ENCODE measurements at regions not wholly inside any gene's neighbourhood (a gene's known extent, or its start where the extent isn't known, plus 50 kb on each side); places are given as distances from the start of the nearest gene placed in this dataset.

- POLR2A ChIA-PET, result no interaction called here
- DNase-seq (ENCODE audit: extremely low spot score), result no peak
- CTCF ChIA-PET, result no interaction called here
- TF ChIP-seq ELF4 (IDR thresholded peaks at IDR 0.05) (no peak), ZNF384 (IDR thresholded peaks at IDR 0.05) (no peak), FOXK2 (IDR thresholded peaks at IDR 0.05) (no peak), LEF1 (IDR thresholded peaks at IDR 0.05; ENCODE audit: borderline replicate concordance) (no peak), SP1 (IDR thresholded peaks at IDR 0.05) (no peak), TARDBP (IDR thresholded peaks at IDR 0.05) (no peak), HDGF (IDR thresholded peaks at IDR 0.05; ENCODE audit: borderline replicate concordance) (no peak), BHLHE40 (IDR thresholded peaks at IDR 0.05; ENCODE audit: borderline replicate concordance) (no peak), FOXM1 (IDR thresholded peaks at IDR 0.05; ENCODE audit: borderline replicate concordance) (no peak), NFRKB (IDR thresholded peaks at IDR 0.05) (no peak), ARNT (IDR thresholded peaks at IDR 0.05) (no peak), FOXA1 (IDR thresholded peaks at IDR 0.05) (no peak), SUZ12 (IDR thresholded peaks at IDR 0.05) (no peak), CTBP1 (IDR thresholded peaks at IDR 0.05; ENCODE audit: borderline replicate concordance) (no peak), L3MBTL2 (conservative IDR thresholded peaks at IDR 0.05) (no peak)
- TF ChIP-seq, protein P1, sequence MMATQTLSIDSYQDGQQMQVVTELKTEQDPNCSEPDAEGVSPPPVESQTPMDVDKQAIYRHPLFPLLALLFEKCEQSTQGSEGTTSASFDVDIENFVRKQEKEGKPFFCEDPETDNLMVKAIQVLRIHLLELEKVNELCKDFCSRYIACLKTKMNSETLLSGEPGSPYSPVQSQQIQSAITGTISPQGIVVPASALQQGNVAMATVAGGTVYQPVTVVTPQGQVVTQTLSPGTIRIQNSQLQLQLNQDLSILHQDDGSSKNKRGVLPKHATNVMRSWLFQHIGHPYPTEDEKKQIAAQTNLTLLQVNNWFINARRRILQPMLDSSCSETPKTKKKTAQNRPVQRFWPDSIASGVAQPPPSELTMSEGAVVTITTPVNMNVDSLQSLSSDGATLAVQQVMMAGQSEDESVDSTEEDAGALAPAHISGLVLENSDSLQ (IDR thresholded peaks at IDR 0.05), result no peak
These were observed 175.3 kb upstream of the CLEC14A start for GRCh38 chr14:38431156-38431555.

- ChIA-PET POLR2A (no interaction called here), CTCF (interaction anchor here (0.7 kb wide), 1 partner anchor 41 kb away, joined by 3 read pairs; no protein-coding TSS in a partner anchor)
- TF ChIP-seq L3MBTL2 (conservative IDR thresholded peaks at IDR 0.05), result no peak
- TF ChIP-seq FOXA1 (IDR thresholded peaks at IDR 0.05), result no peak
- TF ChIP-seq LEF1 (IDR thresholded peaks at IDR 0.05; ENCODE audit: borderline replicate concordance), result no peak
- no peak for TF ChIP-seq SP1 (IDR thresholded peaks at IDR 0.05)
- no peak for TF ChIP-seq BHLHE40 (IDR thresholded peaks at IDR 0.05; ENCODE audit: borderline replicate concordance)
- TF ChIP-seq NFRKB (IDR thresholded peaks at IDR 0.05), result no peak
- TF ChIP-seq SUZ12 (IDR thresholded peaks at IDR 0.05), result no peak
- no peak for TF ChIP-seq ZNF384 (IDR thresholded peaks at IDR 0.05)
- TF ChIP-seq CTBP1 (IDR thresholded peaks at IDR 0.05; ENCODE audit: borderline replicate concordance), result no peak
- TF ChIP-seq ARNT (IDR thresholded peaks at IDR 0.05), result no peak
- no peak for TF ChIP-seq TARDBP (IDR thresholded peaks at IDR 0.05)
- DNase-seq (ENCODE audit: extremely low spot score), result no peak
These were observed 174.6 kb upstream of the CLEC14A start for GRCh38 chr14:38430522-38430921.

DNA sequence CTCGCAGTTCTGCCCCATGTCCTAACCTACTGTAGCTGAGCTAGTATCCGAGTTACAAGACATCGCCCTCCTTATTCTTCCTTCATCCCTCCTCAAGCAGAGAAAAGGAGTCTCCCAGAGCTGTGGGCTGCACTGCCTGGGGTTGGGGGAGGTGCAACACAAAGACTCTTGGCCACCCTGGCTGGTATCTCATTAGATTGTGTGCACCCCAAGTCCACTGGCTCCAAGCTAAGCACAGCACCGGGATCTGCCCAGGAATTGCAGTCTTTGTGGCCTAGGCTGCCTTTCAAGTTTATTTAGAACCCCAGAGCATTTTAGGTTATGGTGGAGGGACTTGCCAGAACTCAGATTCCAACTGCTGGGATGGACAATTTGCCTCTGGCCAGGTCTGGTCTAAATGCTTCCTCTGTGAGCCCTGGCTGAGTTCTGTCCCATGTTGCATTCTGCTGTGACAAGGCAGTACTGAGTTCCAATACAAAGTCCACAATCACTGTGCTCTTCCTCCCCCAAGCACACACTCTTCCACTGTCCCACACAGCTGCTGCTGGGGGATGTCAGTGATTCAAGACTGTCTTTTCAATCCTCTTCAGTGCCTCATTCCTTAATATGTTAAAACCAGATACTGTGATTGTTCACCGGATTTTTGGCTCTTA lies 169.6 kb upstream of the CLEC14A start:
- CTCF ChIA-PET, result no interaction called here
- POLR2A ChIA-PET, result no interaction called here
- no peak for DNase-seq (ENCODE audit: extremely low spot score)
- TF ChIP-seq TARDBP (IDR thresholded peaks at IDR 0.05) (no peak), LEF1 (IDR thresholded peaks at IDR 0.05; ENCODE audit: borderline replicate concordance) (no peak), BHLHE40 (IDR thresholded peaks at IDR 0.05; ENCODE audit: borderline replicate concordance) (no peak), L3MBTL2 (conservative IDR thresholded peaks at IDR 0.05) (no peak), SUZ12 (IDR thresholded peaks at IDR 0.05) (no peak), CTBP1 (IDR thresholded peaks at IDR 0.05; ENCODE audit: borderline replicate concordance) (no peak), ZNF384 (IDR thresholded peaks at IDR 0.05) (no peak), ARNT (IDR thresholded peaks at IDR 0.05) (no peak), FOXK2 (IDR thresholded peaks at IDR 0.05) (no peak), ELF4 (IDR thresholded peaks at IDR 0.05) (no peak), SP1 (IDR thresholded peaks at IDR 0.05) (no peak), HDGF (IDR thresholded peaks at IDR 0.05; ENCODE audit: borderline replicate concordance) (no peak), FOXM1 (IDR thresholded peaks at IDR 0.05; ENCODE audit: borderline replicate concordance) (no peak)
- TF ChIP-seq, protein P1 (IDR thresholded peaks at IDR 0.05), result no peak

DNA sequence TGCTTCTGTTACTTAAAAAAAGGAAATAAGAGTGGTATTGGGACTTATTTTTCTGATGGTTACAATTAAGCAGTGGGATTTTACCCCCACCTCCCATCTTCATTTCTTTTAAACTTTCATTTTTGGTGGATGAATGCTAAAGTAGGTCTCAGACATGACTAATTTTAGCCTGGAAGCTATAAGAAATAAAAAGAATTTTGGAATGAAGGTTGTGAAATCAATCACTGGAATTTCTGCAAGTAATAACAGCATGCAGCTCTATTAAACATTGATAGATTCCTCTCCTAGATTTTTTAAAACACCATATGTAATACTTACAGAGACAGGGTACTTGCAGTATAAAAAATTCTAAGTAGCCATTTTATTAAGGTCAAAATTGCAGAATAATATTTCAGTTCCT lies 164.2 kb upstream of the CLEC14A start:
- ChIA-PET CTCF (no interaction called here), POLR2A (no interaction called here)
- no peak for DNase-seq (ENCODE audit: extremely low spot score)
- TF ChIP-seq LEF1 (IDR thresholded peaks at IDR 0.05; ENCODE audit: borderline replicate concordance) (no peak), FOXK2 (IDR thresholded peaks at IDR 0.05) (no peak), L3MBTL2 (conservative IDR thresholded peaks at IDR 0.05) (no peak)

DNA sequence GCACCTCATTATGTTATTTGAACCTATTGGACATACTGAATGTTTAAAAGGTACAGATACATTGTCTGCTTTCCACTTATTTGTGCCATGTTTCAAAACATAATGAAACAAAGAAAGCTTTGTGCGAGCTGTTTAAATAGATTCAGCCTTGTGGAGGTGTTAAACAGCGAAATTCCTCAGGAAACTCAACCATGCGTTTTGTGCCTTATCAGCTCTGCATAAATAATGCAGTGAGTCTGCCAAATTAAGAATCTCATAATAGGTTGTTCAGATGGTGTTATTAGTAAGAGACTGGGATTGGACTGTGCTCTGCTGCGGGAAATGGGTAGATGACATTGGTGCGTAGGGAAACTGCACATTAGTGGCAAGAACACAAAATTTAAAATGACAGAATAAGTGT lies 163.7 kb upstream of the CLEC14A start:
- TF ChIP-seq HDGF (IDR thresholded peaks at IDR 0.05; ENCODE audit: borderline replicate concordance), result no peak
- TF ChIP-seq, protein P1 (IDR thresholded peaks at IDR 0.05), result no peak
- no peak for TF ChIP-seq TARDBP (IDR thresholded peaks at IDR 0.05)
- no peak for TF ChIP-seq LEF1 (IDR thresholded peaks at IDR 0.05; ENCODE audit: borderline replicate concordance)
- TF ChIP-seq SP1 (IDR thresholded peaks at IDR 0.05), result no peak
- TF ChIP-seq ELF4 (IDR thresholded peaks at IDR 0.05), result no peak
- TF ChIP-seq ARNT (IDR thresholded peaks at IDR 0.05), result no peak
- no peak for TF ChIP-seq L3MBTL2 (conservative IDR thresholded peaks at IDR 0.05)
- TF ChIP-seq FOXA1 (IDR thresholded peaks at IDR 0.05), result no peak
- TF ChIP-seq FOXK2 (IDR thresholded peaks at IDR 0.05), result no peak
- no peak for TF ChIP-seq FOXM1 (IDR thresholded peaks at IDR 0.05; ENCODE audit: borderline replicate concordance)
- no peak for TF ChIP-seq ZNF384 (IDR thresholded peaks at IDR 0.05)
- TF ChIP-seq CTBP1 (IDR thresholded peaks at IDR 0.05; ENCODE audit: borderline replicate concordance), result no peak
- no peak for DNase-seq (ENCODE audit: extremely low spot score)
- CTCF ChIA-PET, result no interaction called here
- POLR2A ChIA-PET, result no interaction called here

DNA sequence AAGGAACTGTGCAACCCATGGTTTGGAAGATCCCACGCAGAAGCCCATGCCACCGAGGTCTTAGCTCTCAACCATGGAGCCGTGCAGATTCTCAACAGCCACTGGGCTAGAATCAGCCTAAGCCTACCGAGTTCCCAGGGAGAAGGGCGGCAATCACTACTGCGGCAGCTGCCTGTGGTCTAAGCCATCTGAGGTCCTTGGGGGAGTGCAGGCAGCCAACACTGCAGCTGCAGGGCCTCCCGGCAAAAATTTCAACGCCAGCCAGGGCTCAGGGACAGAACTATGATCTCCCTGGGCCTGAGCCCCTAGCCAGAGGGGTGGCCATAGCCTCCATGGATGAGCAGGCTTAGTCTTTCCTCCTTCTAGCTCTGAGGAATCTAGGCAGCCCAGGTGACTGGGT lies 156.8 kb upstream of the CLEC14A start:
- ChIA-PET CTCF (no interaction called here), POLR2A (no interaction called here)
- no peak for DNase-seq (ENCODE audit: extremely low spot score)
- TF ChIP-seq SUZ12 (IDR thresholded peaks at IDR 0.05), result no peak
- TF ChIP-seq FOXA1 (IDR thresholded peaks at IDR 0.05), result no peak
- no peak for TF ChIP-seq ZNF384 (IDR thresholded peaks at IDR 0.05)
- TF ChIP-seq ARNT (IDR thresholded peaks at IDR 0.05), result no peak
- TF ChIP-seq HDGF (IDR thresholded peaks at IDR 0.05; ENCODE audit: borderline replicate concordance), result no peak
- TF ChIP-seq LEF1 (IDR thresholded peaks at IDR 0.05; ENCODE audit: borderline replicate concordance), result no peak
- no peak for TF ChIP-seq ELF4 (IDR thresholded peaks at IDR 0.05)
- no peak for TF ChIP-seq FOXM1 (IDR thresholded peaks at IDR 0.05; ENCODE audit: borderline replicate concordance)
- no peak for TF ChIP-seq SP1 (IDR thresholded peaks at IDR 0.05)
- no peak for TF ChIP-seq NFRKB (IDR thresholded peaks at IDR 0.05)
- no peak for TF ChIP-seq TARDBP (IDR thresholded peaks at IDR 0.05)
